ENCODE measurements at regions not wholly inside any gene's neighbourhood (a gene's known extent, or its start where the extent isn't known, plus 50 kb on each side); places are given as distances from the start of the nearest gene placed in this dataset.

DNA sequence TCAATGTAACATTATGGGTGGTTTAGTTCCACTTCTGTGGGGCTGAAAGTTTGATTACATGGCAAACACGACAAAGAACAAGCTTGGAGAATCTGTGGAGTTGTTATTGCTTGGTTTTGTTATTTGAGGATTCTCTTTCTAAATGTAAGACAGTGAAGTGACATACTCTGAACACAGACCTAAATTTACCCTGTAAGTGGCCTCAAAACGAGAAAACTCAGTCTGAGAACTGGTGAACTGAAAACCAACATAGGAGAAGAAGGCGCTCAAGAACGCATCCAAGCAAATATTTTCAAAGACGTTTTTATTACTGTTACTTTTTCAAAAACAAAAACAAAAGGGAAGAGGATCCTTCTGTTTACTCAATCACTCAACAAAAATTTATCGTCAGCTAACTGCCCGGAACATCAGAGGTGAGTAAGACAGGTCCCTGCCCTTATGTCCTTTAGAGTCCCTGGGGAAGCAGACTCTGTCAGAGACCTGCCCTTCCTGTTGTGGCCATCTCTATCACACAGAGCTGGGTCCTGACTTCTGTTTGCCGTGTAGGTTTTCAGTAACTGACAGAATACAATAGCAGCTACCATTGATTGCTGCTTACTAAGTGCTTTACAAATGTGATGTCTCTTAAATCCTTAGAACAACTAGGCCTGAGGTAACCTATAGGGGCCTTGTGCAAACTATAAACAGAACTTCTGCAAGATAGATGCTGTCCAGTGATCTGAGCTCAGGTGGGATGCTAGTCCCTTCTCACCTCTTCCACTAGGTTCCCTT lies 79.3 kb upstream of the C12orf71 start:
- H4K5ac ChIP-seq (ENCODE audit: insufficient read length, low read depth, low read length): no peak overlapping the region
- no peaks in the 10 kb centered on the region for H3K36me3 ChIP-seq (ENCODE audit: control insufficient read depth in 2 of 4, insufficient read depth in 4 of 4, low read length in 3 of 4)
- no peaks in the 10 kb centered on the region for H3K79me2 ChIP-seq (ENCODE audit: control insufficient read depth in 1 of 2, insufficient read depth in 2 of 2, low read length in 2 of 2)
- H2AK5ac ChIP-seq (ENCODE audit: low read depth, low read length): no peak overlapping the region
- H4K91ac ChIP-seq (replicated peaks; ENCODE audit: insufficient read length, low read length): no peak overlapping the region
- no peak overlapping the region for H3K4me2 ChIP-seq (ENCODE audit: insufficient read depth in 1 of 2, low read depth in 2 of 2, low read length in 2 of 2)
- H2BK15ac ChIP-seq (ENCODE audit: low read length): no peak overlapping the region
- 90% methylated on average over 8 of the region's 8 CpGs; no CpG with 5 or more reads in 1 of the 2 experiments for WGBS, 2 experiments (ENCODE audit: extremely low coverage in 1 of 2, insufficient coverage in 1 of 2, insufficient read length in 1 of 2, insufficient replicate concordance in 2 of 2, low coverage in 1 of 2, low lambda C conversion rate in 2 of 2, missing lambda C conversion rate in 1 of 2)
- H2AFZ ChIP-seq (ENCODE audit: low read length): no peak overlapping the region
- H4K20me1 ChIP-seq (replicated peaks in 1 of 2; ENCODE audit: control insufficient read depth in 1 of 2, insufficient read depth in 2 of 2, low read length in 2 of 2): no peaks in the 10 kb centered on the region
- H2BK20ac ChIP-seq (ENCODE audit: low read length): no peak overlapping the region
- ChIA-PET POLR2A (ENCODE audit: partially characterized antibody) (no interaction called here), CTCF (ENCODE audit: partially characterized antibody) (no interaction called here)
- H3K56ac ChIP-seq (replicated peaks; ENCODE audit: insufficient read length, low read depth, low read length): no peak overlapping the region
- H3K9me3 ChIP-seq (ENCODE audit: insufficient read depth in 2 of 2, low read depth in 1 of 2, low read length in 1 of 2): no peaks in the 10 kb centered on the region; a peak in 1 of 4 replicates
- no peak overlapping the region for H2BK5ac ChIP-seq (ENCODE audit: low read depth, low read length)
- H3K14ac ChIP-seq (ENCODE audit: insufficient read length): no peak overlapping the region
- TF ChIP-seq RNF2 (IDR thresholded peaks at IDR 0.05; ENCODE audit: borderline replicate concordance, low read depth, low read length, missing control alignments, poor library complexity, severe bottlenecking): no peak
- TF ChIP-seq TBP (IDR thresholded peaks at IDR 0.05; ENCODE audit: low read depth, low read length): no peak
- no peak for TF ChIP-seq POLR2AphosphoS5 (IDR thresholded peaks at IDR 0.05; ENCODE audit: low read depth, low read length)
- no peaks in the 10 kb centered on the region for H3K23me2 ChIP-seq (ENCODE audit: low read depth, low read length)
- H2BK120ac ChIP-seq (replicated peaks; ENCODE audit: low read depth, low read length): no peak overlapping the region
- H3K4me3 ChIP-seq (ENCODE audit: extremely low read depth in 1 of 4, insufficient read depth in 2 of 4, low read depth in 3 of 4, low read length in 4 of 4): no peak overlapping the region
- no peak overlapping the region for H3K27ac ChIP-seq (ENCODE audit: low read depth, low read length)
- no peak overlapping the region for H2BK12ac ChIP-seq (ENCODE audit: low read depth, low read length)
- no peak for FAIRE-seq
- H3K79me1 ChIP-seq (ENCODE audit: low read depth, low read length): no peaks in the 10 kb centered on the region
- no peaks in the 10 kb centered on the region for H3K27me3 ChIP-seq (replicated peaks in 1 of 4; ENCODE audit: control insufficient read depth in 3 of 4, extremely low read depth in 1 of 4, insufficient read depth in 3 of 4, low read length in 3 of 4)
- DNase-seq (ENCODE audit: low read depth in 1 of 2, low spot score in 2 of 2): no peak
- no peak overlapping the region for H3K9ac ChIP-seq (replicated peaks in 1 of 4; ENCODE audit: extremely low read depth in 1 of 4, low read depth in 3 of 4, low read length in 3 of 4)
- no peak overlapping the region for H3K18ac ChIP-seq (ENCODE audit: extremely low read depth, low read length)
- H3K4ac ChIP-seq (replicated peaks; ENCODE audit: insufficient read length, low read depth, low read length): no peak overlapping the region
- no peak overlapping the region for H4K8ac ChIP-seq (ENCODE audit: extremely low read depth, insufficient read depth, low read length)
- H3K23ac ChIP-seq (ENCODE audit: insufficient read length): no peak overlapping the region
- H3K4me1 ChIP-seq (replicated peaks in 1 of 4; ENCODE audit: control insufficient read depth in 3 of 4, insufficient read depth in 4 of 4, low read length in 3 of 4): peaks cover 0 to 6% (median 0%) of the 10 kb centered on the region in 4 experiments; a peak in 4 of 7 replicates

Measured in H1 (cell line).